ENCODE measurements at regions not wholly inside any gene's neighbourhood (a gene's known extent, or its start where the extent isn't known, plus 50 kb on each side); places are given as distances from the start of the nearest gene placed in this dataset.

GRCh38 chr9:13372510-13372909 is 93.0 kb upstream of the MPDZ start:
- DNase-seq, result no peak

GRCh38 chr9:13369431-13369830 is 89.9 kb upstream of the MPDZ start:
- DNase-seq, result no peak

GRCh38 chr9:13367784-13368183 is 88.3 kb upstream of the MPDZ start:
- DNase-seq, result no peak

- DNase-seq, result peak; percentile 74
Observed at GRCh38 chr9:13364271-13365000, 84.9 kb upstream of the MPDZ start.

- DNase-seq, result no peak
Observed at GRCh38 chr9:13361076-13361475, 81.6 kb upstream of the MPDZ start.

- no peak for DNase-seq
Observed at GRCh38 chr9:13360188-13360587, 80.7 kb upstream of the MPDZ start.

- no peak for DNase-seq
Observed at GRCh38 chr9:13358128-13358527, 78.6 kb upstream of the MPDZ start.

- DNase-seq, result no peak
Observed at GRCh38 chr9:13354733-13355132, 75.2 kb upstream of the MPDZ start.

- DNase-seq, result no peak
Observed at GRCh38 chr9:13352451-13352979, 73.0 kb upstream of the MPDZ start.

- DNase-seq, result peak; percentile 31
Observed at GRCh38 chr9:13351778-13352386, 72.4 kb upstream of the MPDZ start.

- no peak for DNase-seq
Observed at GRCh38 chr9:13332571-13332970, 53.1 kb upstream of the MPDZ start.

- DNase-seq, result no peak
Observed at GRCh38 chr9:13331320-13331719, 51.8 kb upstream of the MPDZ start.

- no peak for DNase-seq
Observed at GRCh38 chr9:13330396-13331004, 51.0 kb upstream of the MPDZ start.
